ENCODE measurements at regions not wholly inside any gene's neighbourhood (a gene's known extent, or its start where the extent isn't known, plus 50 kb on each side); places are given as distances from the start of the nearest gene placed in this dataset.

DNA sequence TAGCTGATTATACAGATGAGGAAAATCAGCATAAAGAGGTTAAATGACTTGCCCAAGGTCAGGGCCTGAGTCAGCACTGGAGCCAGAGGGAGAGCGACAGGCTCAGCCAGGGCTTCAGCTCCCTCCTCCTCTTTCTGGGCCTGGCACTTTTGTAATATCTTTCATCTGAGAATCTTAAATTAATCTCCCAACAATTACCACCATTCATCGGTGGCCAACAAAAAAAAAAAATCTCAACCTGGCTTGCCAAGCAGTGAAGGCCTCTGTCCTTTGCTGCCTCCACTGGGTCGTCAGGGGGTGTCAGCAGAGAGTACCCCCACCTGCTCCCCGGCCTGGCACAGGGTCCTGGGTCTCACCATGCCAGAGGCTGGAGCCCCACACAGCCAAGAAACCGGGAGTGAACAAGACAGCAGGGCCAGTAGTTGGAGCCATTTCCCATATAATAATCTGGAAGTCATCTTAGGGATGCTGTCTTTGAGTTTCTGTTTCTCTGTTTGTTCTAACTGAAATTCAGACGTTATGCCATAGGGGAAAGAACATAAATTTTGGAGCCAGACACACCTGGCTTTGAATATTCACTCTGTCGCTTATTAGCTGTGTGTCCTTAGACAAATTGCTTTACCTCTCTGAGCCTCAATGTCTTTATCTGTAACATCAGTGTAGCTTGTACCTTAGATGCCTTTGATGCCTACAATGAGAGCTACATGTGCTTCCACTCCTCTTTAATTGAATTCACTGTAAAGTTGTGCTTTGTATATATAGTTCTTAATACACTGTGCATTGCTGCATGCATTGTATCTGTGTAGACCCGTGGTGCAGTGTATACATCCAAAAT lies 299.9 kb upstream of the MSX2 start:
- Histone ChIP-seq H3K23me2 (ENCODE audit: low read depth, low read length) (peaks cover under 1% of the 10 kb centered on the region), H2BK15ac (ENCODE audit: low read length) (no peak overlapping the region), H4K20me1 (replicated peaks in 1 of 2; ENCODE audit: control insufficient read depth in 1 of 2, insufficient read depth in 2 of 2, low read length in 2 of 2) (no peaks in the 10 kb centered on the region), H3K36me3 (ENCODE audit: control insufficient read depth in 2 of 4, insufficient read depth in 4 of 4, low read length in 3 of 4) (no peaks in the 10 kb centered on the region), H3K56ac (replicated peaks; ENCODE audit: insufficient read length, low read depth, low read length) (no peak overlapping the region), H2BK20ac (ENCODE audit: low read length) (no peak overlapping the region), H3K9me3 (ENCODE audit: insufficient read depth in 2 of 2, low read depth in 1 of 2, low read length in 1 of 2) (no peaks in the 10 kb centered on the region), H4K91ac (replicated peaks; ENCODE audit: insufficient read length, low read length) (no peak overlapping the region), H3K79me2 (ENCODE audit: control insufficient read depth in 1 of 2, insufficient read depth in 2 of 2, low read length in 2 of 2) (no peaks in the 10 kb centered on the region), H3K4me2 (ENCODE audit: insufficient read depth in 1 of 2, low read depth in 2 of 2, low read length in 2 of 2) (no peak overlapping the region), H3K18ac (ENCODE audit: extremely low read depth, low read length) (no peak overlapping the region), H3K23ac (ENCODE audit: insufficient read length) (no peak overlapping the region), H2BK12ac (ENCODE audit: low read depth, low read length) (no peak overlapping the region), H4K8ac (ENCODE audit: extremely low read depth, insufficient read depth, low read length) (no peak overlapping the region), H2AK5ac (ENCODE audit: low read depth, low read length) (no peak overlapping the region), H2BK120ac (replicated peaks; ENCODE audit: low read depth, low read length) (no peak overlapping the region), H3K4me3 (ENCODE audit: extremely low read depth in 1 of 4, insufficient read depth in 2 of 4, low read depth in 3 of 4, low read length in 4 of 4) (no peak overlapping the region), H3K9ac (replicated peaks in 1 of 4; ENCODE audit: extremely low read depth in 1 of 4, low read depth in 3 of 4, low read length in 3 of 4) (no peak overlapping the region), H3K14ac (ENCODE audit: insufficient read length) (no peak overlapping the region), H4K5ac (ENCODE audit: insufficient read length, low read depth, low read length) (no peak overlapping the region), H3K79me1 (ENCODE audit: low read depth, low read length) (no peaks in the 10 kb centered on the region), H3K4ac (replicated peaks; ENCODE audit: insufficient read length, low read depth, low read length) (no peak overlapping the region), H2BK5ac (ENCODE audit: low read depth, low read length) (no peak overlapping the region), H3K27ac (ENCODE audit: low read depth, low read length) (no peak overlapping the region), H3K4me1 (replicated peaks in 1 of 4; ENCODE audit: control insufficient read depth in 3 of 4, insufficient read depth in 4 of 4, low read length in 3 of 4) (no peaks in the 10 kb centered on the region), H3K27me3 (replicated peaks in 1 of 4; ENCODE audit: control insufficient read depth in 3 of 4, extremely low read depth in 1 of 4, insufficient read depth in 3 of 4, low read length in 3 of 4) (peaks cover 0 to 3% (median under 1%) of the 10 kb centered on the region in 4 experiments; a peak in 2 of 7 replicates), H2AFZ (ENCODE audit: low read length) (no peak overlapping the region)
- DNase-seq (ENCODE audit: low read depth in 1 of 2, low spot score in 2 of 2) = no peak
- POLR2A ChIA-PET (ENCODE audit: partially characterized antibody) = no interaction called here
- FAIRE-seq = no peak
- WGBS, 2 experiments (ENCODE audit: extremely low coverage in 1 of 2, insufficient coverage in 1 of 2, insufficient read length in 1 of 2, insufficient replicate concordance in 2 of 2, low coverage in 1 of 2, low lambda C conversion rate in 2 of 2, missing lambda C conversion rate in 1 of 2) = 74% methylated on average over 8 of the region's 8 CpGs; no CpG with 5 or more reads in 1 of the 2 experiments
- CTCF ChIA-PET (ENCODE audit: partially characterized antibody) = interaction anchor here (0.8 to 4.3 kb wide), 7 partner anchors 66 to 312 kb away, joined by 3 to 12 read pairs (median 3); no protein-coding TSS in a partner anchor
- peak; percentile 34 to 49 for TF ChIP-seq RAD21 (IDR thresholded peaks at IDR 0.05 in 1 of 2, conservative IDR thresholded peaks at IDR 0.05 in 1 of 2; ENCODE audit: low read depth in 2 of 2, low read length in 2 of 2)
- TF ChIP-seq HDAC6 (IDR thresholded peaks at IDR 0.05; ENCODE audit: low read depth, low read length) = no peak
- TF ChIP-seq KDM1A (IDR thresholded peaks at IDR 0.05; ENCODE audit: borderline replicate concordance, low read length) = 0 out of 2 replicates have a peak, but pooled peaks have one; percentile 39
